Prostate gland (tissue), 2 donors: ENCODE measurements at regions not wholly inside any gene's neighbourhood (a gene's known extent, or its start where the extent isn't known, plus 50 kb on each side); places are given as distances from the start of the nearest gene placed in this dataset.

ENCODE experiments used
- POLR2A ChIP-seq: fragments of 450-650 bp; IDR thresholded peaks from one replicate; pipeline ENCODE4 v1.6.1; 2016; ENCODE audit warnings: antibody characterized with exemption, mild to moderate bottlenecking
- TF ChIP-seq, protein P1 (sequence below), 4 experiments: fragments of 200-600 bp in 2 of 4; fragments of 450-650 bp in 2 of 4; sonication (generic) in 2 of 4; IDR thresholded peaks; 1 replicate in 3 of 4; 2 replicates in 1 of 4; pipeline ENCODE4 v1.5.1; 2016 to 2019; ENCODE audit warnings: antibody characterized with exemption in 4 of 4, mild to moderate bottlenecking in 2 of 4, moderate library complexity in 2 of 4

DNA sequence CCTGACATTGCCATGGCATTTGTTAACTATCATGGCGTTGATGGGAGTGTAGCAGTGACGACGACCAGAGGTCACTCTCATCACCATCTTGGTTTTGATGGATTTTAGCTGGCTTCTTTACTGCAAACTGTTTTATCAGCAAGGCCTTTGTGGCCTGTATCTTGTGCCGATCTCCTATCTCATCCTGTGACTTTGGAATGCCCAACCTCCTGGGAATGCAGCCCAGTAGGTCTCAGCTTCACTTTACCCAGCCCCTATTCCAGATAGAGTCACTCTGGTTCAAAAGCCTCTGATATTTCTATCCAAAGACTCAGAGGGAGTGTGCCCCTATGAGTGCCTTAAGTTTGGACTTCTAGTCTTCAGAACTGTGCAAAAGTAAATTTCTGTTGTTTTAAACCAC, 130.1 kb downstream of the ADAMTS1 start:
- TF ChIP-seq, protein P1, sequence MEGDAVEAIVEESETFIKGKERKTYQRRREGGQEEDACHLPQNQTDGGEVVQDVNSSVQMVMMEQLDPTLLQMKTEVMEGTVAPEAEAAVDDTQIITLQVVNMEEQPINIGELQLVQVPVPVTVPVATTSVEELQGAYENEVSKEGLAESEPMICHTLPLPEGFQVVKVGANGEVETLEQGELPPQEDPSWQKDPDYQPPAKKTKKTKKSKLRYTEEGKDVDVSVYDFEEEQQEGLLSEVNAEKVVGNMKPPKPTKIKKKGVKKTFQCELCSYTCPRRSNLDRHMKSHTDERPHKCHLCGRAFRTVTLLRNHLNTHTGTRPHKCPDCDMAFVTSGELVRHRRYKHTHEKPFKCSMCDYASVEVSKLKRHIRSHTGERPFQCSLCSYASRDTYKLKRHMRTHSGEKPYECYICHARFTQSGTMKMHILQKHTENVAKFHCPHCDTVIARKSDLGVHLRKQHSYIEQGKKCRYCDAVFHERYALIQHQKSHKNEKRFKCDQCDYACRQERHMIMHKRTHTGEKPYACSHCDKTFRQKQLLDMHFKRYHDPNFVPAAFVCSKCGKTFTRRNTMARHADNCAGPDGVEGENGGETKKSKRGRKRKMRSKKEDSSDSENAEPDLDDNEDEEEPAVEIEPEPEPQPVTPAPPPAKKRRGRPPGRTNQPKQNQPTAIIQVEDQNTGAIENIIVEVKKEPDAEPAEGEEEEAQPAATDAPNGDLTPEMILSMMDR (IDR thresholded peaks at IDR 0.05): no peak
- no peak for TF ChIP-seq POLR2A
